HG02970 (cell line): ENCODE measurements at regions not wholly inside any gene's neighbourhood (a gene's known extent, or its start where the extent isn't known, plus 50 kb on each side); places are given as distances from the start of the nearest gene placed in this dataset.
"Not testable (repeated sequence)": the region's sequence is repeated elsewhere in the genome, so short reads cannot be mapped to it uniquely, and the experiment has no call there.

Experiments
- ATAC-seq: cut with Tn5 transposase; IDR thresholded peaks from one replicate; pipeline ENCODE4 v1.9.1; 2021; ENCODE audit warnings: mild to moderate bottlenecking, moderate library complexity, moderate number of reproducible peaks; ENCODE audit not compliant: unreplicated experiment, low FRiP score

DNA sequence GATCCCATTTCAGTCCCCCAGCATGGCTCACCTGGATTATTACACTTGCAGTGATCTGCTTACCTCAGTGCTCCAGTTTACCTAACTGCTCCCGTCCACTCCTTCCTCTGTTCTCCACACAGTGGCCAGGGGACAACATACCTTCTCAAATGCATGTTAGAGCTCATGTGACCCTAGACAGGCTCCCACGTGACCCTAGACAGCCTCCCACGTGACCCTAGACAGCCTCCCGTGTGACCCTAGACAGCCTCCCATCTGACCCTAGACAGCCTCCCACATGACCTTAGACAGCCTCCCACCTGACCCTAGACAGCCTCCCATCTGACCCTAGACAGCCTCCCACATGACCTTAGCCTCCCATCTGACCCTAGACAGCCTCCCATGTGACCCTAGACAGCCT is 226.0 kb upstream of the TMEM132C start:
- no peak for ATAC-seq

DNA sequence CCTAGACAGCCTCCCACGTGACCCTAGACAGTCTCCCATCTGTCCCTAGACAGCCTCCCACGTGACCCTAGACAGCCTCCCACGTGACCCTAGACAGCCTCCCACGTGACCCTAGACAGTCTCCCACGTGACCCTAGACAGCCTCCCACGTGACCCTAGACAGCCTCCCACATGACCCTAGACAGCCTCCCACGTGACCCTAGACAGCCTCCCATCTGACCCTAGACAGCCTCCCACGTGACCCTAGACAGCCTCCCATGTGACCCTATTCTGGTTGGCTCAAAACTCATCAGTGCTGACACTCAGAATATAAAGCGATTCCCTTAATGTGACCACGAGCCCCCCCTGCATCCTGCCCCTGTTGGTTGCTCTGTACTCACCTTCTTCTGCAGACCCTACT is 224.7 kb upstream of the TMEM132C start:
- ATAC-seq = not testable (repeated sequence)

DNA sequence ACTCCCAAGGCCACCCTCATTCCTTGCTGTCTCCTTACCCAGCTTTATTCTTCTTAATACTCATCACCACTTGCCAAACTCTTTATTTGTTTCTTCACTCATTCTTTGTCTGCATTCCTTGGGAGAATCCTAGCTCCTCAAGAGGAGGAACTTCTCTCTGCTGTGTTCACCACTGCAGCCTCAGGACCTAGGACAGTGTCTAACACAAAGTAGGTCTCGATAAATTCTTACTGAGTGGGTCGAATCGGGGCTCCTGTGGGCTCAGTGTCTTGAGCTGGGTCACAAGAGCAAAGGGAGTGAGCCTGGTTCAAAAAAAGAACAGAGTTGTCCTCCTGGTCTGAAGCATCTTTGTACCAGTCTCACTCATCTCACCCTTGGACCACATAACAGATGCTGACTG is 224.1 kb upstream of the TMEM132C start:
- no peak for ATAC-seq

DNA sequence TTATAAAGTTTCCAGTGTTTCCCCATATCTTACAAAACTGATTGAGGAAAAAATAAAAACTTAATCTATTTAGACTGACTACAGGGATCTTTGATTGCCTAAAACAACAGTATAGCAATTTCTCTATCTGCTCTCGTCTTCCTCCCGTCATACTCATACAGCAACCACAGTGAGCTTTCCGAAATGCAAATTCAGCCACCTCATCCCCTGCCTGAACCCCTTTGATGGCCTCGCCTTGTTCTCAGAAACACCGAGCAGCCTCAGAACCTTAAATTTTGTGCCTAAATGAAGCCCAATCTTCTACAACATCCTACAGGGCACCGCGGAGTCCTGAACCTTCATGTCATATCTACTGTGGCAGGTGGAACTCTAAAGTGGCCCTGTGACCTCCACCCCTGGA is 223.7 kb upstream of the TMEM132C start:
- ATAC-seq = no peak

DNA sequence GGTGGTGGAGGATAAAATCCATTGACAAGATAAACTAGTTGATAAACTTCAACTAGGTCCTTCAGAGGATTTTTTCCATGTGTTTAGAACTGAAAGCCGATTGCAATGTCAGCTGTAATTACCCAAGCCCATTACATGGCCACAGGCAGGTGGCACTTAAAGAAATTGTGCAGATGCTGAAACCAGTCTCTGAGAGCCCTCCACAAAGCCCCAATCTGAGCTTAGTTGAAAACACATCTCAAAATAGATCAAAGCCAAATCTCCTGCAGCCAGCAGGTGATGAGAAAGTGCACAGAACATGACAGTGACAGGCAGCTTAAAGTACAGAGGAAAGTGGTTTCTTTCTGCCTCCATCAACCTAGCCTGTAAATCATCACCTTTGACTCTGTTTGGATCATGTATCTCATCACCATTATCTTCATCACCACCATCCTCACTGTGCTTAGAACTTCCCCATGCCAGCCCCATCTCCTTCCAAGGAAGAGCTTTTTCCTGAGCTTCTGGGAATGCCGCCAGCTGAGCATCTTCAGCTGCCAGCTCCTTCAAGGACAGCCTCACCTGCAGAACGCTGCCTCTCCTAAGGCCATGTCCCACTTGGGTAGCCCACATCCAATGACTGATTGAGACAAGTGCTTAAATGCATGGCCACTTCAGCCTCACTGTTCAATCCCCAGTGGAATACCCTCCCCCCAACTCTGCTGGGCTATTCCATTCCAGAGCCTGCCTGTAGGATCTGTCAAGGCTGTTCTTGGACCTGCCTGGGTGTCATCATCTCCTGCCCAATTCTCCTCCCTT is 219.5 kb upstream of the TMEM132C start:
- ATAC-seq = no peak

DNA sequence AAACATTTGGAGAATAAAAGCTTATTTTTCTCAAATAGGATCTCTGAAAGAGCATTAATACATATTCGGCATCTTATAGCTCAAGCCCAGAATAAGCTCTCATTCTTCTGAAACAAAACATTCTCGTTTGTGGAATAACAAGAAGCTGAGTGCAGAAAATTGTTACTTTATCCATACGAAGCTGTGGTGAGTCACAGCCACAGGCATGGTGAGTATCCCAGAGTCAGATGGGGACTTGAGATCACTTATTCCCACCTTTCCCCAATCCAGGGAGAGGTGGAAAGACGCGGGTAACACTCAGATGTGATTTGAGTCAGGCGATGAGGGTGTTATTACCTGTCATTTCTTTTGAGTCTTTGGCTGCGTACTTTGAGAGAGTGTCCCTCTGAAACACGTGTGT is 214.6 kb upstream of the TMEM132C start:
- ATAC-seq = no peak

DNA sequence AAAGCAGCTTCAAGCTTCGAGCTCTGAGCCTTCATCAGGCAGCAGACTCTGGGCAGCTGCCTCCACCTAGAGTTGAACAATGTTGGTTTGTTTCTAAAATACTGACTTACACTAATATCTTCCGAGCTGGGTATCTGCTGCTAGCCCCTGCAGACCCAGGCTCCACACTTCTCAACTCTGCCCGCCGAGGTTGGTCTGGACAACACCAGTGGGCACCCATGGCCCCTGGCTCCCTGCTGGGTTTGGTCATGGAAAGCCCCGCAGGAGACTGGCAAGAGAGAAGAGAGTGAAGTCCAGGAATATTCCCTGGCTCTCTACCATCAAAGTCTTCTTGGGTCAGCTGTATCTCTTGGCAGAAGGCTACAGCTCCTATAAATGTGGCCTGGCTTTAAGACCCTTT is 214.2 kb upstream of the TMEM132C start:
- ATAC-seq = no peak

DNA sequence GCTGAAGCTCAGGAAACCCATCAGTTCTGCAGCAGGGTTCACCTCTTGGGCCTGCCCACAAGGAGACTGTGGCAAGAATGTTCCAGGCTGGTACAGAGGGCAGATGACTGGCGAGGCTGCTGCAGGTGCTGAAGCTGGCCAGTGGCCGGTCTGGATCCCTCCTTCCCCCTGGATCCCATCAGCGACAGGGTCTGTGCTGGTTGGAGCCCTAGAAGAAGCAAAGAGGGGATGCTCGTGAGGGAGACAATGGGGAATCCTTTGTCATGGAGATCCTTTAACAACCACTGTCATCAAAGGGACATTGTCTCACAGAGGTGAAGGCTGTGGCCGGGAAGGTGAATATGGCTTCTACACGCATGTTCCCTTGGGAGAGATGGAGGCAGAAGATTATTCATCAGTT is 211.4 kb upstream of the TMEM132C start:
- no peak for ATAC-seq

DNA sequence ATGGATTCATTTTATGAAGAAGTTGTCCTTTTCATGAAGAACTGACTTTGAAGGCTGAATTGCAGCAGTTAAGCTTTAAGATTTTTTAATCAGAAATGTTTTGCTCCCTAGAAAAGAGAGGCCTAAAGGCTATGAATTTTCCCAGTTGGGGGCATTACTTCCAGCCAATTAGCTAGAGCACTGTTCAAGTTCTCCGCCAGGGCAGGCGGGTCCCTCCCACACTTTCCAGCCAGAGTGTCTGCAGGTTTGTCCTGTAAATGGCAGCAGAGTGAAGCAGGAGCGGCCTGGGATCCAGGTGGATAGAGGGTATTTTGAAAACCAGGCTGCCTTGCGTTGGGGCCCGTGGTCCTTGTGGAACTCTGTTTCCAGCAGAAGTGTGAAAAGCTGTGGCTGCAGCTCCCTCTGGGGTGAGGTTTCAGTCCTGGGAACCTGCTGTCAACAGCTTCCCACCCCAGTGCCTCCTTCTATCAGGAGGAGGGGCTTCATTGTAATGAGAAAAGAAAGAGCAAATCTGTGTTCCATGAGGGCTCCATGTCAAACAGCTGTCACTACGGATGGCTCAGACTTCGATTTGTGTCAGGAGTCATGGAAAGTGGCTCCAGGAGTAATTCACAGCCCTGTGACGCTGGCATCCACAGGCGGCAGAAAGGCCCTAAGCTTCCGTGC is 210.7 kb upstream of the TMEM132C start:
- no peak for ATAC-seq

DNA sequence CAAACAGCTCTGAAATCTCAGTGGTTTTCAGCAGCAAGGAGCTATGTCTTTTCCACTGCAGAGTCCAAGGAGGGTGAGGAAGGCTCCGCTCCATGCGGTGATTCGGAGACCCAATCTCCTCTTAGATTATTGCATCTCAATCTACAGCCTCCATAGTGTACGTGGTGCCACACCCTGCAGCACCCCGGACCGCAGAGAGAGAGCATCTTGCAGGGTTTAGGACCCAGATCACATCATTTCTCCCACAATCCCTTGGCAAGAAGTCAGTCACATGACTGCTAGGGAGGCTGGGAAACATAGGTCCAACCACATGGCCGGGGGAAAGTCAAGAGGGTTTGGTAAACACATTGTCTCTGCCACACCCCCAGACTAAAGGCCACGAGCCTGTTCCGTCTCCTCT is 209.4 kb upstream of the TMEM132C start:
- no peak for ATAC-seq

DNA sequence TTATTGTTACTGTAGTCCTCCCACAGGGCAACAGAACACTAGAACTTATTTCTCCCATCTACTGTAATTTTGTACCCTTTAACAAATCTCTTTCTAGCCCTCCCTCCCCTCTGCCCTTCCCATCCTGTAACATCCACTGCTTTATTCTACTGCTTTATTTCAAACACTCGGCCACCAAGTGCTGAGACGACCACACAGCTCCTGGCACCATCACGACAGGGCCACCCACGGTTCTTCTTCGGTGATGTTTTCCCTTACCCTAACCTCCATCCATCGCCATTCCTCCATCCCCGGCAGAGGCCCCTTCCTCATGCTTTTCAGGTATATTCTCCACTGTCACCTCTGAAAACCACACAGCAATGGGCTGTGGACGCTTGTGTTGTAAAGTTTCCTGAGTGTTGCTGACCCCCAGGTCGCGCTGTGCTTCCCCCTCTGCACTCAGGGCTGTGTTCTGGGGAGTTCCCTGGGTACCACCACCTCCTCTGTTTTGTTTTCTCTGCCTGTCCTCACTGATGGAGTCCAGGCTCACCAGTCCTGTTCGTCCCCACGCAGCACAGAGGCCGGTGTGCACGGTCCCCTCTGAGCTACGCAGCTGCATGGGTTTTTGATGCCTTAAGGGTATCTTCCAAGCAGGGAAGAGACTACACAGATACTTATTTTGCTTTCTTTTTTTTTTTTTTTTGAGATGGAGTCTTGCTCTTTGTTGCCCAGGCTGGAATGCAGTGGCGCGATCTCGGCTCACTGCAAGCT is 207.2 kb upstream of the TMEM132C start:
- ATAC-seq = no peak

DNA sequence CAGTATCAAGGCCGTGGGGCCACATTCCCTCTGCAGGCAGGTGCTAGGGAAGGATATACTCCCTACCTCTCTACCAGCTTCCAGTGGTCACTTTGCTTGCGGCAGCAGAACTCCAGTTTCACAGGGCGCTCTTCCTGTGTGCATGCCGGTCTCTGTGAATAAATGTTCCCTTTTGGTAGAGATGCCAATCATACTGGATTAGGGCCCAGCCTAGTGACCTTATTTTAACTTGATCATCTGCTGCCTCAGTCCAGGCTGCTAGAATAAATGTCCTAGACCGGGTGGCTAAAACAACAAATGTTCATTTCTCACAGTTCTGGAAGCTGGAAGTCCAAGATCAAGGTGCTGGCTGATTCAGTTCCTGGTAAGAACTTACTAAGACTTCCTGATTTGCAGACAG is 198.8 kb upstream of the TMEM132C start:
- no peak for ATAC-seq

DNA sequence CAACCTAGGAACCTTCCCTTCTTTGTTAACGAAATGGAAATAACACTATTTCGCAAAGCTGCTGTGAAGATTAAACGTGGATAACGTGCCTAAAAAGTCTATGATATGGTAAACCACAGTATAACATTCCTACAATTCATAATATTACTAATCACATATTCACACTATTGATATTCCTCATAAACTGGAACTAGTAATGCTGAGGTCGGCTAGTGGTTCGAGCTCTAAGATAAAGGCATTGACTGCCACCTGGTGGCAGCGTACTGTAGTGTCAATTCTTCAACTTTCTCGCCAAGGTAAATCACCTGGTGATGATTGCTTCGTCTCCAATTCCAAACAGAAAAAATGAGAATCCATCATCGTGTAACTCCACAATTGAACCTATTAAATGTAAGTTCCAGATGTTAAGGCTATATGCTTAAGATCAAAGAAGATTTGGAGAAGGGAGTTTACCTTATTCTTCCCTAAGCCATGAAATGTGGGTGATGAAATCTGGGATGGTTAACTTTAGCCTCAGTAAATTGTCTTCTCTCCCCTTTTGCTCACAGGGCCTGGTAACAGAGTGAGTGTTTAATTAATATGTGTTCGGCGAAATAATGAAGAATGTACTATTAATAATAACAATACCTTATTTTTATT is 197.5 kb upstream of the TMEM132C start:
- peak; percentile 67 for ATAC-seq

DNA sequence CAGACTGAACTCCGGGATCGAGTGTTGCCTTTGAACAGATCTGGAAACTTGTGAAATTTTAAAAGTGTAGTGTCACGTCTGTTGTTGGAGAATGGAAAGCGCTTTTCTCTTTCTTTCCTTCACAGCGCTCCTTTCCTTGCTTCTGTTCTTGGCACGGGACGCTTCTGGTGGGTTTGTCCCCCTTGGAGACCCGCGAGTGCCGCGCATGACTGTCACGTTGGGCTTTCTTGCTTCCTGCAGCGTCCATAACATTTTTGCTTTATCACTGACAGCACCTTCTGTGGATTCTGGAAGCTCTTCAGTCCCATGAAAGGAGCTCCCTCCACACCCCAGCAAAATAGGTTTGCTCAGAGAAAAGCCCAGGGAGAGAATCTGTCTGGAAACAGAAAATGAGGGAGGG is 193.0 kb upstream of the TMEM132C start:
- ATAC-seq = no peak

DNA sequence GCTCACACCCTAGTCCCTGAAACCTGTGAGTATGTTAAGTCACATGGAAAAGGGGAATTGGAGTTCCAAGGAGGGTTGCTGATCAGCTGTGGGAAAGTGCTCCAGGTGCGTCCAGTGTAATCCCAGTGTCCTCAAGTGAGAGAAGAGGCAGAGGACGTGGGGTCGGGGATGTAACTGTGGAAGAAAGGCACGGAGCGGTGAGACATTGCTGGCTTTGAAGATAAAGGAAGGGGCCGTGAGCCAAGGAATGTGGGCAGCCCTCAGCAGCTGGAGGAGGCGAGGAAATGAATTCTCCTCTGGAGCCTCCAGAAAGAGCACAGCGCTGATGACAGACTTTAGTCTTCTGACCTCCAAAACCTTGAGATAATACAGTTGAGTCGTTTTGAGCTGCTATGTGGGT is 191.6 kb upstream of the TMEM132C start:
- no peak for ATAC-seq

DNA sequence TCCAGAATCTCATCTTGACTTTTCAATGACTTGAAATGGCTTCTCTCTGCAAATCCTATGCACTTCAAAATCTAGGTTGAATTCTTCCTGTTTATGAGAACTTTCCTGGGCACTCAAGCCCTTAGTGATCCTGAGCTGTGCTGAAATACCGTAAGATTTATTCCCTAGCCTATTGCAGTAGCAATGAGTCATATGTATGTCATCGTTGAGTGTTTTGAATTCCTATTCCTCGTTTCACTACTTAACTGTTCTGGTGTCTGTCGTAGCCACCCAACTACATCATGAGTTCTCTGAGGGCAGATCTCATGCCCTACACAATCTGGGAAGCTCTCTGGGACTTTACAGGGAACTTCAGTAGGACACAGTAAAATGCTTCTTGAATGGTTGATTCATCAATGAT is 190.8 kb upstream of the TMEM132C start:
- no peak for ATAC-seq

DNA sequence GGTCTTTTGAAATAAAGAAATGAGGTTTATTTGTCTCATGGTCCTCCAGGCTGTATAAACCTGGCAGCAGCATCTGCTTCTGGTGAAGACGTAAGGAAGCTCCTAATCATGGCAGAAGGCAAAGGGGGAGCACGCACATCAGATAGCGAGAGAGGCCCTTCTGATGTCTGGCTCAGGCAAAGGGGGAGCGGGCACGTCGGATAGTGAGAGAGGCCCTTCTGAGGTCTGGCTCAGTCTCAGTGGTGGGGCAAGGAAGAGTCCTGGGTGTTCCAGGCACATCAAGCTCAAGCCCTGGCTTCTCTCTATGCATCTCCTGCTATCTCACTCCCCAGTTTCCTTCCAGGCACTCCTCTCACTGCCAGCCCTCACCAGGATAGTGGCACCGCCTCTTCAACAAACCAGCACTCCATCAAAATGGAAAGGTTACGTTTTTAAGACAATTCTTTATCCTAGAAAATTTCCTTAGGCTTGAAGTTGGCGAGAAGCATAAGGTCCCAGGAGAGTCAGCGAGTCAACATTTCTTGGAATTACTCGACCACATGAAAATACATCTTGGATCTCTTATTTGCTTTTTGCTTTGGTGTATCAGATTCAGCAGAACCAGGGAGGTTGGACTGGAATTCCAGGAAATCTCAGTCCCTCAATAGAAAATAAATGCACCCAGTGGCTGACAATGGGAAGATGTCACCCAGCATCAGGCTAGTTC is 189.6 kb upstream of the TMEM132C start:
- no peak for ATAC-seq

DNA sequence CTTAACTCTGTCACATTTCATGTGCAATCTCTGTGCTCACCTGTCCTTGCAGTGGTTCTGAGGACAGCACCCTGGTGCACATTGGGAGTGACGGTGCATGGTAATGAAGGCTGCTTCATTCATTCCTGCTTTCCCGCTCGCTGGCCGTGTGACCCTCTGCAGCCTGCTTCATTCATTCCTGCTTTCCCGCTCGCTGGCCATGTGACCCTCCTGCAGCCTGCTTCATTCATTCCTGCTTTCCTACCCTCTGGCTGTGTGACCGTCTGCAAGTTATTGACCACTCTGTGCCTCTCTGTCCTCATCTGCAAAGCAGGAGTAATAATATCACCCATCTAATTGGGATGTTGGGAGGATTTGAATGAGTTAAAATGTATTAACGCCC is 189.1 kb upstream of the TMEM132C start:
- no peak for ATAC-seq

DNA sequence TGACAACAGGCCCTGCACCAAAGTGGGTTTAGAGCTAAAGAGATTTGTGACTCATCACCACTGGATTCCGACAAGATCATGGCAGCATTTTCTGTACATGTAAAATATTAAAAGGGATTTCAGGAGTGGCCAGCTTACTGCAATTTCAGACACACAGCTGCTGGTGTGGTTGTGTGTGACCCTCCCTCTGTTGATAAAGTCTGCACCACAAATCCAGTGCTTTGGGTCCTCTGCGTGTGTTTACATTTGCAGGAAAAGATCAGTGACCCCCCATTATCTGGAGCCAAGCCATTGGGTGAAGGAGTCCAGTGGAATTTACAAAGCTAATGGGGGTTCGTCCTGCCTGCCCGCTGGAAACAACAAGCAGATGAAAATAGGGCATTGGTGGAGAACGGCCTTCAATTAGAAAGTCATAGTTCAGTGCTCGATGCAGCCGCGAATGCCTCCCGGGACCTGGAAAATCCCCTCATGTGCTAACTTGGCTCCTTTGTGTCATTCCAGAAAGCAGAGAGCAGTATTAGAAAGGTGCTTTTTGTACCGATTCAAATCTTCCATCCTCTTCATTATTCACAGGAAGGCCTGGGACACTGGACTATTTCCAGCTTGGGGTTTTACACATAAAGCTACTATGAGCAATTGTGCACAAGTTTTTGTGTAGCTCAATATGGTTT is 188.5 kb upstream of the TMEM132C start:
- no peak for ATAC-seq

DNA sequence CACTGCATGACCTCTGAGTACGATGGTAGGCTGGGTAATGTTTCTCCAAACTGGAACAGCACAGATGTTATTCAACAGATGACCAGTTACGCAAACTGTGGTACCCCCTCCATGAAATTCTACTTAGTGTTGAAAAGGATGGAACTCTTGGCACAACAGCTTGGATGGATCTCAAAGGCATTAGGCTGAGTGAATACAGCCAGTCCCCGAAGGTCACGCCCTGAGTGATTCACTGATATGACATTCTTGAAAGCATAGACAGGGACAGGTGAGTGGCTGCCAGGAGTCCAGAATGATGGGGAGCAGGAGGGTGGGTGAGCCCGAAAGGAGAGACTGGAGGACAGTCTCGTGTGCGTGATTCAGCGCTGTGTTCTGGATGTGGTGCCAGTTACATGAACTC is 187.5 kb upstream of the TMEM132C start:
- no peak for ATAC-seq
